Smooth muscle cell (in vitro differentiated cells): ENCODE measurements at regions not wholly inside any gene's neighbourhood (a gene's known extent, or its start where the extent isn't known, plus 50 kb on each side); places are given as distances from the start of the nearest gene placed in this dataset.

Experiments
- DNase-seq: peaks from one replicate; lab custom pipeline; 2025; ENCODE audit not compliant: unreplicated experiment; lab: John Stamatoyannopoulos, UW
- H2AFZ ChIP-seq: fragments of 200-600 bp; sonication (generic); 2 replicates; pipeline ENCODE4 v1.6.0; 2016; ENCODE audit warnings: antibody characterized with exemption, low read depth, mild to moderate bottlenecking
- H3F3A ChIP-seq: fragments of 200-600 bp; sonication (generic); 2 replicates; pipeline ENCODE4 v1.6.0; 2017; ENCODE audit warnings: antibody characterized with exemption, low read depth
- H3K27ac ChIP-seq: fragments of 200-600 bp; sonication (generic); 2 replicates; pipeline ENCODE4 v1.5.1; 2016; ENCODE audit warnings: low read depth, mild to moderate bottlenecking
- H3K27me3 ChIP-seq: fragments of 200-600 bp; sonication (generic); 2 replicates; pipeline ENCODE4 v1.6.1; 2016; ENCODE audit warnings: low read depth, mild to moderate bottlenecking
- H3K36me3 ChIP-seq: fragments of 200-600 bp; sonication (generic); 2 replicates; pipeline ENCODE4 v1.5.1; 2016; ENCODE audit warnings: low read depth
- H3K4me1 ChIP-seq: fragments of 200-600 bp; sonication (generic); 2 replicates; pipeline ENCODE4 v1.5.1; 2016; ENCODE audit warnings: low read depth
- H3K4me2 ChIP-seq: fragments of 200-600 bp; sonication (generic); 2 replicates; pipeline ENCODE4 v1.6.0; 2016; ENCODE audit warnings: mild to moderate bottlenecking
- H3K4me3 ChIP-seq: fragments of 200-600 bp; sonication (generic); 2 replicates; pipeline ENCODE4 v1.5.1; 2016; ENCODE audit warnings: mild to moderate bottlenecking
- H3K79me2 ChIP-seq: fragments of 200-600 bp; sonication (generic); 2 replicates; pipeline ENCODE4 v1.6.0; 2016; ENCODE audit warnings: low read depth, mild to moderate bottlenecking
- H3K9ac ChIP-seq: fragments of 200-600 bp; sonication (generic); 2 replicates; pipeline ENCODE4 v1.6.0; 2016; ENCODE audit warnings: low read depth
- H3K9me3 ChIP-seq: fragments of 200-600 bp; sonication (generic); replicated peaks from 2 replicates; pipeline ENCODE4 v1.5.1; 2016; ENCODE audit warnings: low read depth
- H4K20me1 ChIP-seq: fragments of 200-600 bp; sonication (generic); 2 replicates; pipeline ENCODE4 v1.6.0; 2016; ENCODE audit warnings: low read depth
- WGBS: methylation state at CpG from one replicate; pipeline ENCODE4 v1.1.7; 2016; ENCODE audit warnings: low lambda C conversion rate; 5-methylcytosine and 5-hydroxymethylcytosine counted together
- TF ChIP-seq, protein P1 (sequence below): fragments of 200-600 bp; sonication (generic); IDR thresholded peaks from 2 replicates; pipeline ENCODE4 v1.5.1; 2017; ENCODE audit warnings: borderline replicate concordance, mild to moderate bottlenecking, antibody characterized with exemption; ENCODE audit not compliant: insufficient read depth, poor library complexity, severe bottlenecking

DNA sequence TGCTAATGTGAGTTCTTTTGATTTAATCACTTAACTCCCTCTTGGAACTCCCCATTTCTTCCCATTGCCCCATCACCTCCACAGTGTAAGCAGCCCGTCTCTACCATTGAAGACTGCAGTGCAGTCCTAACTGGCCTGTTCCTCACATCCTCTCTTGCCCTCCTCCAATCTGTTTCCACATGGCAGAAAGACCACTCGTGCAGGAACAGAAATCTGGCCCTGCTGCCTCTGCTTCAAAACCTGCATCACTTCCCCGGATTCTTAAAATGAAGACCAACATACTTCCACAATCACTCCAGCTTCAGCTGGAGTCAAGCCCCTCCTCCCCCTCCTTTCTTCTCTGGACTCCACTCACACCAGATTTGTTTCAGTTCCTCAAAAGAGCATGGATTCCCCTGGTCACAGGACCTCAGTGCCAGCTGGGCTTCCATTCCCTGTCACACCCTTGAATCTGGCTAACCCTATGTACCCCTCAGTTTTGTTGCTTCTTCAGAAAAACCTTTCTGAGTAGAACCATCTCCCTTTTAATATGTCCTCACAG is 802.3 kb downstream of the MAFB start:
- H3K9ac ChIP-seq = no peak overlapping the region
- no peaks in the 10 kb centered on the region for H3K27me3 ChIP-seq
- no peaks in the 10 kb centered on the region for H3K36me3 ChIP-seq
- no peak overlapping the region for H3K4me2 ChIP-seq
- no peak for DNase-seq
- H3F3A ChIP-seq = no peaks in the 10 kb centered on the region
- H3K9me3 ChIP-seq = no peaks in the 10 kb centered on the region
- H3K4me1 ChIP-seq = no peaks in the 10 kb centered on the region
- no peak overlapping the region for H2AFZ ChIP-seq
- H3K27ac ChIP-seq = no peak overlapping the region
- no peaks in the 10 kb centered on the region for H4K20me1 ChIP-seq
- WGBS = 76% methylated on average over 3 of the region's 3 CpGs
- H3K4me3 ChIP-seq = no peak overlapping the region
- TF ChIP-seq, protein P1, sequence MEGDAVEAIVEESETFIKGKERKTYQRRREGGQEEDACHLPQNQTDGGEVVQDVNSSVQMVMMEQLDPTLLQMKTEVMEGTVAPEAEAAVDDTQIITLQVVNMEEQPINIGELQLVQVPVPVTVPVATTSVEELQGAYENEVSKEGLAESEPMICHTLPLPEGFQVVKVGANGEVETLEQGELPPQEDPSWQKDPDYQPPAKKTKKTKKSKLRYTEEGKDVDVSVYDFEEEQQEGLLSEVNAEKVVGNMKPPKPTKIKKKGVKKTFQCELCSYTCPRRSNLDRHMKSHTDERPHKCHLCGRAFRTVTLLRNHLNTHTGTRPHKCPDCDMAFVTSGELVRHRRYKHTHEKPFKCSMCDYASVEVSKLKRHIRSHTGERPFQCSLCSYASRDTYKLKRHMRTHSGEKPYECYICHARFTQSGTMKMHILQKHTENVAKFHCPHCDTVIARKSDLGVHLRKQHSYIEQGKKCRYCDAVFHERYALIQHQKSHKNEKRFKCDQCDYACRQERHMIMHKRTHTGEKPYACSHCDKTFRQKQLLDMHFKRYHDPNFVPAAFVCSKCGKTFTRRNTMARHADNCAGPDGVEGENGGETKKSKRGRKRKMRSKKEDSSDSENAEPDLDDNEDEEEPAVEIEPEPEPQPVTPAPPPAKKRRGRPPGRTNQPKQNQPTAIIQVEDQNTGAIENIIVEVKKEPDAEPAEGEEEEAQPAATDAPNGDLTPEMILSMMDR = no peak
- no peaks in the 10 kb centered on the region for H3K79me2 ChIP-seq

DNA sequence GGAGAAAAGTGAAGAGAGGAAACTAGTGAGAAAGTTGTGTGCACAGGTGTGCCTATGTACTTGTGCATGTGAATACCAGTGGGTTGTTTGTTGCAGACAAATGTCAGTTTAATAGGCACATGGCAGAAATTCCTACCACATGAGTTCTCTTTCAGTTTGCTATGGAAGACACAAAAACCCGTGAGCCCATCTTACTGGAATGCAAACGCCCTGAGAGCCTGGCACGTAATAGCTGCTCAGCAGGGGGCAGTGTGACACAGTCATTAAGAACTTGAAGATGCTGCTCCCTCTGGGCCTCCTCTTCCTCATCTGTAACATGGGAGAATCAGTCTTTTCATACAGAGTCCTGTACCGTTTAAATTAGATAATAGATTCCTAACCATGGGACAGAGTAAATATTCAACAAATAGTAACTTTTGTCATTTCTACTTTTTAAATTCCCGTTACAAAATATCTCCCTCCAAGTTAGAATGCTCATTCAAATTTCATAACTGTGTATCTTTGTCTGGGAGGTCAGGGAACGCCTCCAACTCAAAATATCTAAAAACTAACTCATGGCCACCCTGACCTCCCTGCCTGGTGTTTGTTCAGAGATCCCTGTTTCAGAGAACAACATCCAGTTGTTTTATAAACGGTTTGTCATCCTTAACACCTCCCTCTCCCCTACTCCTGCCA is 802.9 kb downstream of the MAFB start:
- Histone ChIP-seq H3K9ac (no peak overlapping the region), H3F3A (no peaks in the 10 kb centered on the region), H3K36me3 (no peaks in the 10 kb centered on the region), H3K4me2 (no peak overlapping the region), H3K27me3 (no peaks in the 10 kb centered on the region), H2AFZ (no peak overlapping the region), H3K27ac (no peak overlapping the region), H4K20me1 (no peaks in the 10 kb centered on the region), H3K4me3 (no peak overlapping the region), H3K4me1 (no peaks in the 10 kb centered on the region), H3K9me3 (no peaks in the 10 kb centered on the region), H3K79me2 (no peaks in the 10 kb centered on the region)
- 48% methylated on average over 7 of the region's 7 CpGs for WGBS
- TF ChIP-seq, protein P1 = peak; percentile 69
- DNase-seq = no peak

DNA sequence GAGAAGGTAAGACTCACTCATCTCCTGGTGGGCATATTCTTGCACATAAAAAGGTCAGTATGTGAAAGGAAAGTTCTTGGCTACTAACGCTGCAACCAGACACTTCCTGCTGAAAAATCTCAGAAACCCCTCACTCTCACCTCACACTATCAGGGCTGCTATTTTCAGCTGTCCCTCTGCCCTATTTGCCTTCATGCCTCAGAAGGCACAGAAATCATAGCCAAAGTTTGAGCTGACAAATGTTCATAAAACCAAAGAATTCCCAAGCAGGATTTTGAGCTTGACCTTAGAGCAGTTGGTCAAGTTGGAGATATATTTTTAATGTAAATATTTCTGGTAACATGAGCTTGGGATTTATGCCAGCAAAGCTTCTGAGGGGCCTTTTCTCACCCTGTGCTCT is 806.2 kb downstream of the MAFB start:
- Histone ChIP-seq H3K27ac (no peak overlapping the region), H3K4me3 (no peak overlapping the region), H3K4me1 (no peaks in the 10 kb centered on the region), H3K4me2 (no peak overlapping the region), H3K27me3 (no peaks in the 10 kb centered on the region), H3K36me3 (no peaks in the 10 kb centered on the region), H3K9ac (no peak overlapping the region), H2AFZ (no peak overlapping the region), H3K9me3 (no peaks in the 10 kb centered on the region), H3F3A (no peaks in the 10 kb centered on the region), H3K79me2 (no peaks in the 10 kb centered on the region), H4K20me1 (no peaks in the 10 kb centered on the region)
- TF ChIP-seq, protein P1 = no peak
- 81% methylated on average over 1 of the region's 1 CpG for WGBS
- DNase-seq = no peak

DNA sequence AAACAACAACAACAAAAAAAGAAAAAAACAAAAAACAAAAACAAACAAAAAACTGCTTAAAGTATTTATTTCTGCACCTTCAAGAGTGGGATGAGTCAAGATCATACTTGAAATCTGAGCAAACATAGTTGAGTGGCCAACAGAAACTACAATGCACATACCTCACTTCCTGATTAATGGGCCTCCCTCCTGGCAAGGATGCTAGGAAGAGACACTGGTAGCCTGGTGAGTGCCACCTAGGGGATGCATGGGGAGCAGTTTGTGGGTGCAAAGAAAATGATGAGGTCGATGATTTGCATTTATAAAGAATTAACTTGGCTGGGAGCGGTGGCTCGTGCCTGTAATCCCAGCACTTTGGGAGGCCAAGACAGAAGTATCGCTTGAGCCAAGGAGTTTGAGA is 808.1 kb downstream of the MAFB start:
- no peaks in the 10 kb centered on the region for H3K27me3 ChIP-seq
- DNase-seq = no peak
- H3K79me2 ChIP-seq = no peaks in the 10 kb centered on the region
- H3F3A ChIP-seq = peaks cover 6% of the 10 kb centered on the region
- TF ChIP-seq, protein P1 = no peak
- 97% methylated on average over 4 of the region's 4 CpGs for WGBS
- H3K4me2 ChIP-seq = no peak overlapping the region
- H2AFZ ChIP-seq = no peak overlapping the region
- H3K4me3 ChIP-seq = no peak overlapping the region
- H3K9me3 ChIP-seq = no peaks in the 10 kb centered on the region
- H3K4me1 ChIP-seq = no peaks in the 10 kb centered on the region
- H4K20me1 ChIP-seq = no peaks in the 10 kb centered on the region
- no peak overlapping the region for H3K9ac ChIP-seq
- no peaks in the 10 kb centered on the region for H3K36me3 ChIP-seq
- H3K27ac ChIP-seq = no peak overlapping the region
